HCT116 (cell line): ENCODE measurements at regions not wholly inside any gene's neighbourhood (a gene's known extent, or its start where the extent isn't known, plus 50 kb on each side); places are given as distances from the start of the nearest gene placed in this dataset.

Source experiments
- ATAC-seq: fragments of 200-7000 bp; cut with Tn5 transposase; 2 replicates; pipeline ENCODE4 v1.9.1; 2020; ENCODE audit warnings: mild to moderate bottlenecking, moderate library complexity
- BruUV-seq: library from RNA; stranded (reverse); fragments of 400-500 nt; replicated peaks from 2 replicates; lab custom pipeline; 2021; lab: Mats Ljungman, UMichigan
- CTCF ChIA-PET: fragments of 300-600 bp; sonication (Branson Sonifier 250); formaldehyde crosslinking; loops from one replicate; lab custom pipeline; 2021; ENCODE audit warnings: antibody characterized with exemption; lab: Charles Lee
- POLR2A ChIA-PET: fragments of 300-600, 350-600 bp; sonication (Branson Sonifier 250); formaldehyde crosslinking; loops from one replicate; lab custom pipeline; 2021; ENCODE audit warnings: antibody characterized with exemption; lab: Charles Lee
- RAD21 ChIA-PET, 2 experiments: fragments of 300-600 bp; sonication (Branson Sonifier 250); formaldehyde crosslinking; loops; one replicate each; lab custom pipeline; 2023; ENCODE audit warnings: low total read pairs in 2 of 2; ENCODE audit not compliant: uncharacterized antibody in 2 of 2, unreplicated experiment in 2 of 2, low non-redundant PET in 1 of 2; lab: Charles Lee
- DNase-seq: peaks from one replicate; pipeline ENCODE4 v3.0.0-alpha.2; 2010; ENCODE audit warnings: low read depth, low spot score
- H2AFZ ChIP-seq: fragments of 200-600 bp; shearing (Covaris generic), sonication (generic); 2 replicates; pipeline ENCODE4 v1.6.1; 2017; ENCODE audit warnings: low read depth, mixed run types, mixed read lengths, antibody characterized with exemption, low read length; ENCODE audit not compliant: poor library complexity, severe bottlenecking
- H3K27ac ChIP-seq: 2 replicates; pipeline ENCODE4 v1.5.1; 2012; ENCODE audit warnings: low read depth, low read length
- H3K27me3 ChIP-seq: fragments of 200-600 bp; sonication (generic); 2 replicates; pipeline ENCODE4 v1.6.1; 2016; ENCODE audit warnings: mixed run types, low read length, mixed read lengths; ENCODE audit not compliant: insufficient read depth
- H3K36me3 ChIP-seq, 2 experiments: fragments of 200-500 bp in 1 of 2; fragments of 200-600 bp in 1 of 2; sonication (Bioruptor generic) in 1 of 2; sonication (generic) in 1 of 2; 2 replicates each; pipeline versions ENCODE4 v1.5.1 to v1.6.1; 2014 to 2016; ENCODE audit warnings: low read length in 2 of 2, inconsistent platforms in 1 of 2, mixed read lengths in 1 of 2, mixed run types in 1 of 2; ENCODE audit not compliant: insufficient read depth in 2 of 2, control insufficient read depth in 1 of 2
- H3K4me1 ChIP-seq, 2 experiments: fragments of 200-600 bp in 1 of 2; sonication (generic) in 1 of 2; 2 replicates each; pipeline versions ENCODE4 v1.5.1 to v1.6.1; 2012 to 2017; ENCODE audit warnings: low read length in 2 of 2, inconsistent platforms in 1 of 2, mild to moderate bottlenecking in 1 of 2, mixed read lengths in 1 of 2, mixed run types in 1 of 2, moderate library complexity in 1 of 2; ENCODE audit not compliant: insufficient read depth in 2 of 2, control insufficient read depth in 1 of 2
- H3K4me2 ChIP-seq: fragments of 200-600 bp; sonication (generic); 2 replicates; pipeline ENCODE4 v1.6.1; 2017; ENCODE audit warnings: mixed run types, low read length, mixed read lengths
- H3K4me3 ChIP-seq, 2 experiments: fragments of 200-600 bp in 1 of 2; sonication (generic) in 1 of 2; replicated peaks in 1 of 2; 2 replicates each; pipeline ENCODE4 v1.5.1; 2011 to 2016; ENCODE audit warnings: low read length in 2 of 2, control low read depth in 1 of 2, low read depth in 1 of 2, mild to moderate bottlenecking in 1 of 2, mixed read lengths in 1 of 2, mixed run types in 1 of 2
- H3K79me2 ChIP-seq: fragments of 200-600 bp; sonication (generic); 2 replicates; pipeline ENCODE4 v1.6.1; 2017; ENCODE audit warnings: mild to moderate bottlenecking, mixed run types, low read length, moderate library complexity, mixed read lengths; ENCODE audit not compliant: insufficient read depth
- H3K9ac ChIP-seq: fragments of 200-600 bp; sonication (generic); 2 replicates; pipeline ENCODE4 v1.6.1; 2016; ENCODE audit warnings: low read length, mixed read lengths
- H3K9me2 ChIP-seq: fragments of 200-600 bp; sonication (generic), shearing (Covaris generic); 2 replicates; pipeline ENCODE4 v1.6.1; 2017; ENCODE audit warnings: mixed run types, mild to moderate bottlenecking, moderate library complexity; ENCODE audit not compliant: insufficient read depth
- H3K9me3 ChIP-seq, 2 experiments: fragments of 200-500 bp in 1 of 2; fragments of 200-600 bp in 1 of 2; sonication (Bioruptor generic) in 1 of 2; sonication (generic) in 1 of 2; 2 replicates each; pipeline ENCODE4 v1.6.1; 2014 to 2017; ENCODE audit warnings: low read length in 2 of 2, mixed read lengths in 2 of 2, inconsistent platforms in 1 of 2, low read depth in 1 of 2, mild to moderate bottlenecking in 1 of 2, mixed run types in 1 of 2, moderate library complexity in 1 of 2; ENCODE audit not compliant: control insufficient read depth in 1 of 2, insufficient read depth in 1 of 2
- H4K20me1 ChIP-seq: fragments of 200-600 bp; sonication (generic), shearing (Covaris generic); 2 replicates; pipeline ENCODE4 v1.6.1; 2017; ENCODE audit warnings: mixed run types, mild to moderate bottlenecking, moderate library complexity; ENCODE audit not compliant: insufficient read depth
- CBX3 ChIP-seq: IDR thresholded peaks from 2 replicates; pipeline ENCODE4 v1.6.1; 2012; ENCODE audit warnings: low read depth
- EGR1 ChIP-seq: IDR thresholded peaks from 2 replicates; pipeline ENCODE4 v1.6.1; 2012; ENCODE audit warnings: low read depth
- SP1 ChIP-seq: IDR thresholded peaks from 2 replicates; pipeline ENCODE4 v1.6.1; 2012; ENCODE audit warnings: low read depth
- SRF ChIP-seq: IDR thresholded peaks from 2 replicates; pipeline ENCODE4 v1.6.1; 2012; ENCODE audit warnings: low read depth
- ZBTB33 ChIP-seq: IDR thresholded peaks from 2 replicates; pipeline ENCODE4 v1.6.1; 2011; ENCODE audit warnings: mild to moderate bottlenecking, low read length, moderate library complexity; ENCODE audit not compliant: insufficient replicate concordance; ENCODE audit errors: extremely low read depth
- ZFX ChIP-seq: fragments of 450-650 bp; IDR thresholded peaks from 2 replicates; pipeline ENCODE4 v1.6.1; 2017
- ZNF274 ChIP-seq: fragments of 200-500 bp; sonication (Bioruptor generic); IDR thresholded peaks from 2 replicates; pipeline ENCODE4 v1.6.1; 2014; ENCODE audit warnings: mild to moderate bottlenecking, low read depth, low read length, inconsistent platforms
- intact Hi-C: fragments of 100-400 bp; cut with micrococcal nuclease; formaldehyde crosslinking; loops from 2 replicates; pipeline ENCODE4 v1.10.0; 2022
- TF ChIP-seq, protein P1 (sequence below), 3 experiments: fragments of 200-600 bp in 1 of 3; sonication (generic) in 1 of 3; IDR thresholded peaks in 2 of 3; conservative IDR thresholded peaks in 1 of 3; 2 replicates each; pipeline ENCODE4 v1.5.1; 2012 to 2017; ENCODE audit warnings: low read depth in 2 of 3, low read length in 2 of 3, antibody characterized with exemption in 1 of 3, borderline replicate concordance in 1 of 3, control low read depth in 1 of 3, mild to moderate bottlenecking in 1 of 3, mixed read lengths in 1 of 3, mixed run types in 1 of 3, moderate library complexity in 1 of 3; ENCODE audit not compliant: insufficient read depth in 1 of 3

DNA sequence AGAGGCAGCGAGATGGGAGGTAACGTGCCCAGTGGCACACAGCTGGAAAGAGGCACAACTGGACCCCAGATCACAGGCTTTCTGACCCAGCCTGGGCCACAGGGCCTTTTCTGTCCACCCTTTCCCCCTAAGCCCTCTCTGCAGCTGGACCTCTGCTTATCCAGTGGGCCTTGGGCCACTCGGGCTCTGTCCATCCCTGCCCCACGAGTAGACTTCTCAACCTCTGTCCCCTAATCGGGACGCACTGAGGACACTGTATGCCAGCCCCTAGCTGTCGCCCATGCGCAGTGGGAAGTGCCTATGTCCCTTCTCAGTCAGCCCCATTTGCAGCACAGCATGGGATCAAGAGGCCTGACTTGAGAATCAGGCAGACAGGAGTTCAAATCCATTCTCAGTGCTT, 65.6 kb upstream of the NEURL1B start:
- CTCF ChIA-PET: no interaction called here
- Histone ChIP-seq H3K79me2 (no peaks in the 10 kb centered on the region), H3K4me3 (no peak overlapping the region), H3K27ac (no peak overlapping the region)
- TF ChIP-seq CBX3 (no peak), ZNF274 (no peak), SRF (no peak)
- TF ChIP-seq, all 23 proteins: peak for 0
- H3K9ac ChIP-seq: no peak overlapping the region
- H3K4me1 ChIP-seq: no peaks in the 10 kb centered on the region
- no peaks in the 10 kb centered on the region for H4K20me1 ChIP-seq
- ChIA-PET POLR2A (no interaction called here), RAD21 (no interaction called here)
- no peak overlapping the region for H2AFZ ChIP-seq
- intact Hi-C loops: no loop called here
- DNase-seq (no peak), ATAC-seq (no peak)
- no TSS peak for BruUV-seq
- H3K9me3 ChIP-seq: no peaks in the 10 kb centered on the region
- H3K36me3 ChIP-seq: no peaks in the 10 kb centered on the region
- peaks cover 14% of the 10 kb centered on the region; the same call in 1 of the 2 replicates for H3K27me3 ChIP-seq
- no peaks in the 10 kb centered on the region for H3K9me2 ChIP-seq
- H3K4me2 ChIP-seq: no peak overlapping the region

DNA sequence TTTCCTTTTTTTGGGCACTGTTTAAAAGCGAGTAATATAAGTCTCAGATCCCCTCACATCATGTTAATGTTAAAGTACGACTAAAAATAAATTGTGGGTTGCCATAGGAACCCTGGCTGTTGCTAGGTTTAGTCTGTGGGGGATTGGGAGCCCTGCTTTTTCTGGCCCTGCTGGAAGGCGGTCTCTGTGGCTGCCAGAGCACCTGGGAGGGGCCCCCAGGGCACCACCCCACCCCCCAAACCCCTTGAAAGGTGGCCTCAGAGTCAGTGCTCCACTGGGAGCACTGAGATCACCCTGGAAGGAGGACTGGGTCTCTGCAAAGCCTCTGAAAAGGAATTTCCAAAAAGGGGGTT, 66.2 kb upstream of the NEURL1B start:
- ATAC-seq (no peak), DNase-seq (no peak)
- Histone ChIP-seq H3K9ac (no peak overlapping the region), H3K79me2 (no peaks in the 10 kb centered on the region), H4K20me1 (no peaks in the 10 kb centered on the region), H3K9me3 (no peaks in the 10 kb centered on the region), H3K36me3 (no peaks in the 10 kb centered on the region), H3K9me2 (no peaks in the 10 kb centered on the region), H3K27me3 (peaks cover 19% of the 10 kb centered on the region; the same call in 1 of the 2 replicates), H3K27ac (no peak overlapping the region), H3K4me1 (no peaks in the 10 kb centered on the region), H3K4me3 (no peak overlapping the region), H3K4me2 (no peak overlapping the region), H2AFZ (no peak overlapping the region)
- RAD21 ChIA-PET: no interaction called here
- intact Hi-C loops: no loop called here
- CTCF ChIA-PET: no interaction called here
- TF ChIP-seq ZFX: no peak
- TF ChIP-seq EGR1: no peak
- TF ChIP-seq SP1: no peak
- TF ChIP-seq, protein P1, sequence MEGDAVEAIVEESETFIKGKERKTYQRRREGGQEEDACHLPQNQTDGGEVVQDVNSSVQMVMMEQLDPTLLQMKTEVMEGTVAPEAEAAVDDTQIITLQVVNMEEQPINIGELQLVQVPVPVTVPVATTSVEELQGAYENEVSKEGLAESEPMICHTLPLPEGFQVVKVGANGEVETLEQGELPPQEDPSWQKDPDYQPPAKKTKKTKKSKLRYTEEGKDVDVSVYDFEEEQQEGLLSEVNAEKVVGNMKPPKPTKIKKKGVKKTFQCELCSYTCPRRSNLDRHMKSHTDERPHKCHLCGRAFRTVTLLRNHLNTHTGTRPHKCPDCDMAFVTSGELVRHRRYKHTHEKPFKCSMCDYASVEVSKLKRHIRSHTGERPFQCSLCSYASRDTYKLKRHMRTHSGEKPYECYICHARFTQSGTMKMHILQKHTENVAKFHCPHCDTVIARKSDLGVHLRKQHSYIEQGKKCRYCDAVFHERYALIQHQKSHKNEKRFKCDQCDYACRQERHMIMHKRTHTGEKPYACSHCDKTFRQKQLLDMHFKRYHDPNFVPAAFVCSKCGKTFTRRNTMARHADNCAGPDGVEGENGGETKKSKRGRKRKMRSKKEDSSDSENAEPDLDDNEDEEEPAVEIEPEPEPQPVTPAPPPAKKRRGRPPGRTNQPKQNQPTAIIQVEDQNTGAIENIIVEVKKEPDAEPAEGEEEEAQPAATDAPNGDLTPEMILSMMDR (IDR thresholded peaks at IDR 0.05 in 2 of 3, conservative IDR thresholded peaks at IDR 0.05 in 1 of 3; ENCODE audit: borderline replicate concordance in 1 of 3, insufficient read depth in 1 of 3, low read depth in 2 of 3, low read length in 2 of 3): no peak
- no peak for TF ChIP-seq ZBTB33
- BruUV-seq: no TSS peak
- POLR2A ChIA-PET: no interaction called here
